ENCODE measurements at regions not wholly inside any gene's neighbourhood (a gene's known extent, or its start where the extent isn't known, plus 50 kb on each side); places are given as distances from the start of the nearest gene placed in this dataset.

GRCh38 chr13:67803118-67803517 lies 573.0 kb upstream of the PCDH9 start:
- no peak for DNase-seq (ENCODE audit: low read depth)

- DNase-seq (ENCODE audit: low read depth), result no peak
Observed at GRCh38 chr13:67792151-67792676, 562.1 kb upstream of the PCDH9 start.

DNA sequence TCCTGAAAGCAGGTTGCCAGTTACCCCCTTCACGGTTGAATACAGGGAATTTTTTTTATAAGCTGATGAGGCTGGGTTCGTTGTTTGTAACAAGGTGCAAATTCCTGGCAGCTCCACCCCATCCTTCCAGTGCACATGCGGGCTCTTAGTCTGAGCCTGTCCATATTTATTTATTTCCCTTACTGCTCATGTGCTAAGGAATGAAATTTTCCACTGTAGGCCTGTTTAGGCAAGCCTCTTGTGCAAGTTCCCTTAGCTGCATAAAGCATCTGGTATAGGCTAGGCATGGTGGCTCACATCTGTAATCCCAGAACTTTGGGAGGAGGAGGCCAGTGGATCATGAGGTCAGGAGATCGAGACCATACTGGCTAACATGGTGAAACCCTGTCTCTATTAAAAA lies 560.9 kb upstream of the PCDH9 start:
- no peak for DNase-seq (ENCODE audit: low read depth)

GRCh38 chr13:67776151-67776550 lies 546.0 kb upstream of the PCDH9 start:
- DNase-seq (ENCODE audit: low read depth), result no peak

DNA sequence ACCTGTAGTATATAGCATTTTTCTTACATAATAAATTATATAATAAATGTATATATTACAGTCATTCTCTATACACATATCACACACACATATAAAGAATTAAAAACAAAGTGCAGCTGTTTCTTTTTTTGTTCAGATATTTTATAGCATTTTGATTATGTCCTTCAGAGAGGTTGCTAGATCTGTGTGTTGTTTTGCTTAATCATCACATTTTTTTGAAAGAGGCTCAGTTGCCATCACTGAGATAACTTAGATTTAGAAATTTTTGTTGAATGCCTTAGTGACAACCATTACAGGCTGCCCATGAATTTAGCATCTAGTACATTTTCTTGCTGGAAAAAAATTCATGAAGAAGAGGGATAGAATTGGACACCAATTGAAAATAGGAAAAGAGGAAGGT lies 545.2 kb upstream of the PCDH9 start:
- no peak for DNase-seq (ENCODE audit: low read depth)

DNA sequence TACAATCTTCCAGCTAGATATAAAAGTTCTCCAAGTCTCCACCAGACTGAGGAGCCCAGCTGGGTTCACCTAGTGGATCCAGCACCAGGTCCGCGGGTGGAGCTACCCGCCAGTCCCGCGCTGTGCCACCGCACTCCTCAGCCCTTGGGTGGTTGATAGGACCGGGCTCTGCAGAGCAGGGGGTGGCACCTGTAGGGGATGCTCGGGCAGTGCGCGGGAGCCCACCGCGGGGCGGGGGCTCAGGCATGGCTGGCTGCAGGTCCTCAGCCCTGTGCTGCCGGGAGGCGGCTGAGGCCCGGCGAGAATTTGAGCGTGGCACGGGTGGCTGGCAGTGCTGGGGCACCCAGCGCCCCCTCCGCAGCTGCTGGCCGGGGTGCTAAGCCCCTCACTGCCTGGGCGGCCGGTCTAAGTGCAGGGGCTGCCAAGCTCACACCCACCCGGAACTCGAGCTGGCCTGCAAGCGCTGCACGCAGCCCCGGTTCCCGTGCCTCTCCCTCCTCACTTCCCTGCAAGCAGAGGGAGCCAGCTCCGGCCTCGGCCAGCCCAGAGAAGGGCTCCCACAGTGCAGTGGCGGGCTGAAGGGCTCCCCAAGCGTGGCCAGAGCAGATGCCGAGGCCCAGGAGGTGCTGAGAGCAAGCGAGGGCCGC lies 542.8 kb upstream of the PCDH9 start:
- DNase-seq (ENCODE audit: low read depth), result no peak

GRCh38 chr13:67771106-67771505 lies 541.0 kb upstream of the PCDH9 start:
- no peak for DNase-seq (ENCODE audit: low read depth)

- no peak for DNase-seq (ENCODE audit: low read depth)
Observed at GRCh38 chr13:67769987-67770341, 539.8 kb upstream of the PCDH9 start.

GRCh38 chr13:67769063-67769986 lies 539.2 kb upstream of the PCDH9 start:
- no peak for DNase-seq (ENCODE audit: low read depth)

DNA sequence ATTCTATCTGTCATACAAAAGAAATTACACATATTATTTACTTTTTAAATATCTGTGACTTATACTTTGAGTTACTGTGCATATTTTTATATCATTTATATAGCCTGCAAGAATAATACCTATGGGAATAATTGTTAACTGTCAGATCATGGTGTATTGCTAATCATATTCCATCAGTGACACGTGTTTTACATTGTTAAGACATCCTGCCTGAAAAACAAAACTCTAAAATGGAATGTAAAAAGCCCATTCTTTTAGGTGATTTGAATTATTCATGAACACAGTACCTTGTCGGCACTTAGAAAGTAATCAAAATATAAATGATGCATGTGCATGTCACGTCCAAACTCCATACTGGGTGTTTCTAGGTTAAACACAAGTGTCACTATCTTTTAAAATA lies 533.8 kb upstream of the PCDH9 start:
- DNase-seq (ENCODE audit: low read depth), result no peak

- DNase-seq (ENCODE audit: low read depth), result no peak
Observed at GRCh38 chr13:67763384-67763783, 533.2 kb upstream of the PCDH9 start.

- DNase-seq (ENCODE audit: low read depth), result no peak
Observed at GRCh38 chr13:67758975-67759374, 528.8 kb upstream of the PCDH9 start.

DNA sequence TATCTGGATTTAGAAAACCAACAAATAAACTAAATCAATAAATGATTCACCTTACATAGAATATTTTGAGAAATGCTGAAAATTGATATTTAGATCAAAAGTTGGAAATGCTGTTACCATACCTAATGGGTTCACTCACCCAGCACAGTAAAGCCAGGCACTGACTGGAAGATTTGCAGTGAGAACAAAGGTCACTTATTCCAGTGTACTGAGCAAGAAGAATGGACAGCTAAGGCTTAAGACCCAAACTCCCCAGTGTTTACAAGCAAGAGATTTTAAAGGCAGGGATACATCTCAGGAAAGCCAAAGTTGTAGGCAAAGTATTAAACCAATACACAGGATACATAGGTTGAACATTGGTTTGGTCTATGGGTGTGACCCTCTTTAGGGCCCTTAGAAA lies 523.9 kb upstream of the PCDH9 start:
- no peak for DNase-seq (ENCODE audit: low read depth)

DNA sequence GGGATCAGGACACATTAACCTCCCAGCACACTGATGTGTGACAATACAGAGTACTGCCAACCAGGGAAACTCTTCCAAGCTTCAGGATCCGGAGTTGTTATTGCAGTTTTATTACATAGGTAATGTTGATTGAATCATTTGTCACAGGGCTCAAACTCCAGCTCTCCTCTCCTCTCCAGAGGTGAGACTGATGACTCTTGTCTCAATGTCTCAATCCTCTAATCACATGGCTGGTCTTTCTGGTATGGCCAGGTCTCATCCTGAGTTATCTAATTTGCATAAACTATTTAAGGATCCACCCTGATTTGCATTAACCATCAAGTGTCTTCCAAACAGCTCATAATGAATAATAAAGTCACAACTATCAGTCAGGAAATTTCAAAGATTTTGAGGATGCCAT lies 522.6 kb upstream of the PCDH9 start:
- no peak for DNase-seq (ENCODE audit: low read depth)

- DNase-seq (ENCODE audit: low read depth), result no peak
Observed at GRCh38 chr13:67742478-67742877, 512.3 kb upstream of the PCDH9 start.

DNA sequence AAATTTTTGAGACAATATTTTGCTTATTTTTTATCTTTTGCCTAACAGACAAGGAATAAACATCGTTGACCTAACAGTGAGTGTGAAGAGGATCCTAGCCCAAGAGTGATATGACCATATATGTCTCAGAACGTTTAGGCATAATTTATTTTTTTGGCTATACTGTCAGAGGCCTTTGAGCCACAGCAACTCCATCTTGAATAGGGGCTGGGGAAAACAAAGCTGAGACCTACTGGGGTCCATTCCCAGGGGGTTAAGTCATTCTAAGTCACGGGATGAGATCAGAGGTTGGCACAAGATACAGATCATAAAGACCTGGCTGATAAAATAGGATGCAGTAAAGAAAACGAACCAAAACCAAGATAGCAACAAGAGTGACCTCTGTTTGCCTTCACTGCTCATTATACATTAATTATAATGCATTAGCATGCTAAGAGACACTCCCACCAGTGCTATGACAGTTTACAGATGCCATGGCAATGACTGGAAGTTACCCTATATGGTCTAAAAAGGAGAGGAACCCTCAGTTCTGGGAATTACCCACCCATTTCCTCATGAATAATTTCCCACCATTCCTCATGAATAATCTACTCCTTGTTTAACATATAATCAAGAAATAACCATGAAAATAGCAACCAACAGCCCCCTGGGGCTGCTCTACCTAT lies 510.9 kb upstream of the PCDH9 start:
- no peak for DNase-seq (ENCODE audit: low read depth)

DNA sequence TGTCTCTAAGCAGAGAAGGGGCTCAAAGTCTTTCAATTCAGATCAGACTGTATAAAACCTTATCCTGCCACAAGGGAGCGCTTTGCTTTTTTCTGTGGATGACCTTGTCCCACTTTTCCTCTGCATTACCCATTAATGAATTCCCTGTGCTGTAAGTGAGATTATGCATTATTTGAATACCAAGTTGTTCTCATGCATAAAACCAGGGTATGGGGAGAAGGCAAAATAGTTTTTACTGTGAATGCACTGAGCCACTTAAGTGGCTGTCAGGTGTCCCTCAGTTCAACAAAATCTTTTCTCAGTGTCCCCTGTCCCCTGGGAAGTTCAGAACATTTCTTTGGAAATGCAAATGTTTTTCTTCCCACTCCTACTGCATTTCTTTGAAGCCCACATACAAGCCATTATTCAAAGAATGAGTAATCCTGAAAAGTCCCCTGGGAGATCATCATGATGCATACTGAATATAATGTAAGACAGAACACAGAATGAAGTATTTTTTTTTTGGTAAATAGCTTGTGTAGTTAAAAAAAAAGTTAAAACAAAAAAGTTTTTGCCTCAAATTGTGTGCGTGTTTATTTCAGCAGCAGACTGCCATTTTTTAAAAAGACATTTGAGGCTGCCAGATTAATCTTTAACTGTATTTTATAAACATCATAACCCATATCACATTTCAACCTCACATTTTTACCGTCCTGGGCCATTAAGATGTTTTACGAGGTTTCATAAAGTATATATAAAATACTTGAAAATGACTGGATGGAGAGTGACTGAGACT lies 506.7 kb upstream of the PCDH9 start:
- DNase-seq (ENCODE audit: low read depth), result no peak

- DNase-seq (ENCODE audit: low read depth), result no peak
Observed at GRCh38 chr13:67735651-67736050, 505.5 kb upstream of the PCDH9 start.

- DNase-seq (ENCODE audit: low read depth), result no peak
Observed at GRCh38 chr13:67726979-67727378, 496.8 kb upstream of the PCDH9 start.

DNA sequence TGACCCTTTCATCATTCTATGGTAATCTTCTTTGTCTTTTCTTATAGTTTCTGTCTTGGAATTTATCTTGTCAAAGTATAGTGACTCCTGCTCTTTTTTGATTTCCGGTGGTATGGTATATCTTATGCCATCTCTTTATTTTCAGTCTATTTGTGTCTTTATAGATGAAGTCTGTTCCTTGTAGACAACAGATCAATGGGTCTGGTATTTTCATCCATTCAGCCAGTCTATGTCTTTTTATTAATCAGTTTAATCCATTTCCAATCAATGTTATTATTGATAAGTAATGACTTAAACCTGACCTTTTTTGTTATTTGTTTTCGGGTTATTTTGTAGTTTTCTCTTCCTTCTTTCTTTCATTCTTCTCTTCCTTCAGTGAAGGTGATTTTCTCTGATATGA lies 495.9 kb upstream of the PCDH9 start:
- no peak for DNase-seq (ENCODE audit: low read depth)

DNA sequence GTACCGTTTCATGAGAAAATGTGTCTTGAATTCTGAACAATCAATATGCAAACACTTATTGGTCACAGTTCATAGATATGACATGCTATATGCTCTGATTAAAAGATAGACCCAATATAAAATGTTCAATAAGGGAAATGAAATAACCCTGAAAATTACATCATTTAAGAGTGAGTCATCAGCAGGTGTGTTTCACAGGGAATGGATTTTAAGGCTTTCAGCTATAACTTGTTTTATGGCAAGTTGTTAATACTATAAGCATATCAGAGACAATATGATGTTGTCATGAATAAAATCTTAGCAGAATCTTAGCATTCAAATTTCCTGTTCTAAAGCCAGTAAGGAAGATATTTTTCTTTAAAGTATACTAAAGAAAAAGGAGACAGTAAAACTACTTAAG lies 483.4 kb upstream of the PCDH9 start:
- DNase-seq (ENCODE audit: low read depth), result no peak

GRCh38 chr13:67696775-67697174 lies 466.6 kb upstream of the PCDH9 start:
- DNase-seq (ENCODE audit: low read depth), result no peak

Measured in GM04503 (cell line).